HL-60 (cell line): ENCODE measurements at regions not wholly inside any gene's neighbourhood (a gene's known extent, or its start where the extent isn't known, plus 50 kb on each side); places are given as distances from the start of the nearest gene placed in this dataset.

ENCODE experiments used
- CTCF ChIP-seq: IDR thresholded peaks from one replicate; pipeline ENCODE4 v1.5.1; 2011; ENCODE audit warnings: low read length, control low read depth, inconsistent platforms; ENCODE audit not compliant: insufficient read depth
- POLR2AphosphoS5 ChIP-seq: IDR thresholded peaks from 2 replicates; pipeline ENCODE4 v1.6.1; 2012; ENCODE audit warnings: low read depth
- REST ChIP-seq: IDR thresholded peaks from 2 replicates; pipeline ENCODE4 v1.6.1; 2012; ENCODE audit warnings: low read depth; ENCODE audit not compliant: insufficient replicate concordance

- TF ChIP-seq CTCF = no peak
- TF ChIP-seq POLR2AphosphoS5 = no peak
- no peak for TF ChIP-seq REST
Observed at GRCh38 chr7:10571759-10572158, 401.9 kb upstream of the PHF14 start.
